GM12878 (cell line): ENCODE measurements at regions not wholly inside any gene's neighbourhood (a gene's known extent, or its start where the extent isn't known, plus 50 kb on each side); places are given as distances from the start of the nearest gene placed in this dataset.
"Not testable (repeated sequence)": the region's sequence is repeated elsewhere in the genome, so short reads cannot be mapped to it uniquely, and the experiment has no call there.

ENCODE experiments used
- ATAC-seq: fragments of 200-7000 bp; cut with Tn5 transposase; 3 replicates; pipeline ENCODE4 v1.9.1; 2020; ENCODE audit warnings: mild to moderate bottlenecking, moderate library complexity
- BruUV-seq: library from RNA; stranded (reverse); fragments of 400-500 nt; replicated peaks from 2 replicates; lab custom pipeline; 2021; lab: Mats Ljungman, UMichigan
- CTCF ChIA-PET: fragments of 300-600 bp; sonication (Branson Sonifier 250); formaldehyde crosslinking; extraction: SDS; loops from one replicate; lab custom pipeline; 2021; ENCODE audit warnings: inconsistent platforms; lab: Yijun Ruan, JAX
- POLR2A ChIA-PET: fragments of 350-600 bp; formaldehyde crosslinking; extraction: SDS; loops from one replicate; lab custom pipeline; 2021; ENCODE audit warnings: inconsistent platforms; lab: Charles Lee
- RAD21 ChIA-PET: fragments of 300-600 bp; sonication (Branson Sonifier 250); formaldehyde crosslinking; loops from one replicate; lab custom pipeline; 2023; ENCODE audit warnings: antibody characterized with exemption; ENCODE audit not compliant: unreplicated experiment; lab: Charles Lee
- SMC1A ChIA-PET: fragments of 300-600 bp; sonication (Branson Sonifier 250); formaldehyde crosslinking; loops from one replicate; lab custom pipeline; 2023; ENCODE audit not compliant: unreplicated experiment, uncharacterized antibody; lab: Charles Lee
- DNase-seq: peaks from one replicate; pipeline ENCODE4 v3.0.0-alpha.2; 2011; ENCODE audit warnings: low read depth, low spot score
- FAIRE-seq: peaks from 3 replicates; lab custom pipeline; 2011; peaks lifted over from hg19 to GRCh38; lab: Jason Lieb, UNC
- H2AFZ ChIP-seq: 2 replicates; pipeline ENCODE4 v1.6.0; 2011; ENCODE audit warnings: low read depth, low read length, control low read depth; ENCODE audit not compliant: control insufficient read depth
- H3K27ac ChIP-seq: 2 replicates; pipeline ENCODE4 v1.5.1; 2011; ENCODE audit warnings: control low read depth; ENCODE audit not compliant: control insufficient read depth, insufficient read depth
- H3K27me3 ChIP-seq, 2 experiments: replicated peaks in 1 of 2; 2 replicates each; pipeline versions ENCODE4 v1.6.0 to v1.6.1; 2011; ENCODE audit warnings: low read length in 1 of 2; ENCODE audit not compliant: control insufficient read depth in 2 of 2, insufficient read depth in 2 of 2
- H3K36me3 ChIP-seq, 2 experiments: 2 replicates each; pipeline ENCODE4 v1.5.1; 2011; ENCODE audit warnings: low read length in 1 of 2; ENCODE audit not compliant: control insufficient read depth in 2 of 2, insufficient read depth in 2 of 2
- H3K4me1 ChIP-seq: 2 replicates; pipeline ENCODE4 v1.6.1; 2011; ENCODE audit warnings: mild to moderate bottlenecking, low read length, moderate library complexity, mixed read lengths; ENCODE audit not compliant: control insufficient read depth, insufficient read depth
- H3K4me2 ChIP-seq: 2 replicates; pipeline ENCODE4 v1.6.0; 2011; ENCODE audit warnings: control low read depth; ENCODE audit not compliant: control insufficient read depth, insufficient read depth
- H3K4me3 ChIP-seq: fragments of 200-600 bp; sonication (generic); 2 replicates; pipeline ENCODE4 v1.5.1; 2016
- H3K79me2 ChIP-seq: 2 replicates; pipeline ENCODE4 v1.6.0; 2011; ENCODE audit warnings: low read length; ENCODE audit not compliant: control insufficient read depth, insufficient read depth
- H3K9ac ChIP-seq: 2 replicates; pipeline ENCODE4 v1.8.0; 2011; ENCODE audit warnings: low read length, control low read depth, mixed read lengths; ENCODE audit not compliant: control insufficient read depth, insufficient read depth
- H3K9me3 ChIP-seq: replicated peaks from 3 replicates; pipeline ENCODE4 v1.5.1; 2011; ENCODE audit warnings: mild to moderate bottlenecking, low read length; ENCODE audit not compliant: control insufficient read depth, insufficient read depth
- H4K20me1 ChIP-seq: 2 replicates; pipeline ENCODE4 v1.6.0; 2011; ENCODE audit not compliant: control insufficient read depth, insufficient read depth
- BACH1 ChIP-seq: fragments of 450-650 bp; IDR thresholded peaks from 2 replicates; pipeline ENCODE4 v1.6.1; 2017; ENCODE audit warnings: mild to moderate bottlenecking, borderline replicate concordance
- NRF1 ChIP-seq: conservative IDR thresholded peaks from 2 replicates; pipeline ENCODE4 v1.6.1; 2011; ENCODE audit warnings: mild to moderate bottlenecking, low read depth, low read length, improper control_type of control experiment
- SP1 ChIP-seq: IDR thresholded peaks from one replicate; pipeline ENCODE4 v1.6.1; 2011; ENCODE audit warnings: low read depth, low read length
- WGBS: methylation state at CpG from one replicate; pipeline ENCODE4 v1.1.6; 2016; ENCODE audit warnings: low lambda C conversion rate; ENCODE audit not compliant: insufficient replicate concordance, insufficient coverage; ENCODE audit errors: missing lambda C conversion rate; 5-methylcytosine and 5-hydroxymethylcytosine counted together
- in situ Hi-C: fragments of 300-500 bp; cut with MboI; formaldehyde crosslinking; loops from 9 replicates; pipeline ENCODE4 v1.14.3; 2018; ENCODE audit warnings: mixed read lengths
- intact Hi-C: fragments of 100-400 bp; cut with micrococcal nuclease; formaldehyde crosslinking; loops from one replicate; pipeline ENCODE4 v1.14.2; 2022; ENCODE audit not compliant: unreplicated experiment

DNA sequence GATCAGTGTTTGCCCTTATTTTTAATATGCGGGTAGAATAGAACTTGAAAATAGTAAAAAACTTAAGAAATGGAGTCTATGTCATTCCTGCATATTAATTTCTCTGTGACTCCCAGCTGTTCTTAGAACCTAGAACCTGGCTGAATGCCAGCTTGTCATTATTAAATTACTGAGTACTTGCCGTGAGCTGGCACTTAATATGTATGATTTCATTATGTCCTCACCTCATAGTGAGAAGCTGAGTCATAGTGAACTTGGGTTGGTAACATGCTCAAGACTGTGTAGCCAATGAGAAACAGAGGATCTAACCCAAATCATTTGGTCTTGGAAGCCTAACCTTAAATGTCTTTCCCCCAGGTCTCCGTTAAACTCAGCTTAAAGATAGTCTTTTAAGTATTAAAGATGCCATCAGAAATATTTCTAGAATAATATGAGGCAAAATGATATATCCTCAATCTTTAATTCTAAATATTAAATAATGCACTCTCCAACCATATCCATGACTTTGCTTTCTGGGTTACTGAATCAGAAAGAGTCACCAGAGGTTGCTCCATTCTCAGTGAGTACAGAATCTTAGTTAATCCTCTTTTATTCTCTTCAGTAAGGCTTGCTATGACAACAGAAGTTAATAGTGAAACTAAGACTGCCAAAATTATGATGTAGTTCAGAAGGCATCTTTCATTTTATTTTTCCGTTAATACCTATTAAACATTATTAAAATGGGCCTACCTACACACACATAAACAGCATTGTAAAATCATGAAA, 58.6 kb upstream of the TLL1 start:
- no peak overlapping the region for H3K9ac ChIP-seq
- RAD21 ChIA-PET = no interaction called here
- intact Hi-C loops = no loop called here
- H3K27ac ChIP-seq = no peak overlapping the region
- no peaks in the 10 kb centered on the region for H3K79me2 ChIP-seq
- no peak for TF ChIP-seq NRF1
- TF ChIP-seq BACH1 = no peak
- TF ChIP-seq SP1 = no peak
- TF ChIP-seq, all 136 proteins: peak for 0
- Histone ChIP-seq H3K4me3 (no peak overlapping the region), H3K4me2 (no peak overlapping the region), H3K9me3 (no peaks in the 10 kb centered on the region), H3K36me3 (no peaks in the 10 kb centered on the region), H4K20me1 (no peaks in the 10 kb centered on the region), H3K27me3 (no peaks in the 10 kb centered on the region), H3K4me1 (no peaks in the 10 kb centered on the region), H2AFZ (no peak overlapping the region)
- no peak for DNase-seq
- 3% methylated on average over 4 of the region's 4 CpGs for WGBS
- ChIA-PET SMC1A (interaction anchor here (1.4 kb wide), 1 partner anchor 20 kb away, joined by 4 read pairs; no protein-coding TSS in a partner anchor), POLR2A (no interaction called here), CTCF (no interaction called here)
- in situ Hi-C loops = no loop called here
- no peak for ATAC-seq
- BruUV-seq = no TSS peak
- FAIRE-seq = no peak

DNA sequence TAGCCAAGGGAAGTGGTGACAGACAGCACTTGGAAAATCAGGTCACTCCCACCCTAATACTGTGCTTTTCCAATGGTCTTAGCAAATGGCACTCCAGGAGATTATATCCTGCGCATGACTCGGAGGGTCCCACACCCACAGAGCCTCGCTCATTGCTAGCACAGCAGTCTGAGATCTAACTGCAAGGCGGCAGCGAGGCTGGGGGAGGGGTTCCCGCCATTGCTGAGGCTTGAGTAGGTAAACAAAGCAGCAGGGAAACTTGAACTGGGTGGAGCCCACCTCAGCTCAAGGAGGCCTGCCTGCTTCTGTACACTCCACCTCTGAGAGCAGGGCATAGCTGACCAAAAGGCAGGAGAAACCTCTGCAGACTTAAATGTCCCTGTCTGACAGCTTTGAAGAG, 53.9 kb upstream of the TLL1 start:
- H3K4me2 ChIP-seq, H3K4me1 ChIP-seq, H4K20me1 ChIP-seq, BruUV-seq, RAD21 ChIA-PET, SMC1A ChIA-PET, POLR2A ChIA-PET, H3K9me3 ChIP-seq, H3K27me3 ChIP-seq, H3K4me3 ChIP-seq, H2AFZ ChIP-seq, H3K79me2 ChIP-seq, CTCF ChIA-PET, intact Hi-C loops, FAIRE-seq, in situ Hi-C loops, DNase-seq, H3K9ac ChIP-seq, H3K27ac ChIP-seq, H3K36me3 ChIP-seq, ATAC-seq: not testable (repeated sequence)
- 46% methylated on average over 6 of the region's 6 CpGs for WGBS
